Bronchial epithelial cell (primary cell): ENCODE measurements at regions not wholly inside any gene's neighbourhood (a gene's known extent, or its start where the extent isn't known, plus 50 kb on each side); places are given as distances from the start of the nearest gene placed in this dataset.

Experiments used
- DNase-seq: peaks from one replicate; pipeline ENCODE4 v3.0.0-alpha.2; 2010; ENCODE audit warnings: low read depth
- FAIRE-seq: peaks from 2 replicates; lab custom pipeline; 2011; peaks lifted over from hg19 to GRCh38; lab: Jason Lieb, UNC
- H3K27me3 ChIP-seq: 2 replicates; pipeline ENCODE4 v1.5.1; 2011; ENCODE audit warnings: low read length; ENCODE audit not compliant: control insufficient read depth, insufficient read depth
- H3K36me3 ChIP-seq: 2 replicates; pipeline ENCODE4 v1.5.1; 2011; ENCODE audit warnings: low read length; ENCODE audit not compliant: control insufficient read depth, insufficient read depth
- H3K4me3 ChIP-seq: 2 replicates; pipeline ENCODE4 v1.5.1; 2011; ENCODE audit warnings: mild to moderate bottlenecking, low read depth, low read length, control low read depth
- TF ChIP-seq, protein P1 (sequence below): IDR thresholded peaks from 2 replicates; pipeline ENCODE4 v1.5.1; 2011; ENCODE audit warnings: mild to moderate bottlenecking, moderate library complexity, low read length, control low read depth, inconsistent platforms; ENCODE audit not compliant: insufficient read depth, severe bottlenecking

- DNase-seq (no peak), FAIRE-seq (no peak)
- H3K36me3 ChIP-seq = no peaks in the 10 kb centered on the region
Observed at GRCh38 chr4:54167508-54167907, 61.6 kb upstream of the PDGFRA start.

GRCh38 chr4:54169176-54169575, 59.9 kb upstream of the PDGFRA start:
- FAIRE-seq (no peak), DNase-seq (no peak)
- TF ChIP-seq, protein P1, sequence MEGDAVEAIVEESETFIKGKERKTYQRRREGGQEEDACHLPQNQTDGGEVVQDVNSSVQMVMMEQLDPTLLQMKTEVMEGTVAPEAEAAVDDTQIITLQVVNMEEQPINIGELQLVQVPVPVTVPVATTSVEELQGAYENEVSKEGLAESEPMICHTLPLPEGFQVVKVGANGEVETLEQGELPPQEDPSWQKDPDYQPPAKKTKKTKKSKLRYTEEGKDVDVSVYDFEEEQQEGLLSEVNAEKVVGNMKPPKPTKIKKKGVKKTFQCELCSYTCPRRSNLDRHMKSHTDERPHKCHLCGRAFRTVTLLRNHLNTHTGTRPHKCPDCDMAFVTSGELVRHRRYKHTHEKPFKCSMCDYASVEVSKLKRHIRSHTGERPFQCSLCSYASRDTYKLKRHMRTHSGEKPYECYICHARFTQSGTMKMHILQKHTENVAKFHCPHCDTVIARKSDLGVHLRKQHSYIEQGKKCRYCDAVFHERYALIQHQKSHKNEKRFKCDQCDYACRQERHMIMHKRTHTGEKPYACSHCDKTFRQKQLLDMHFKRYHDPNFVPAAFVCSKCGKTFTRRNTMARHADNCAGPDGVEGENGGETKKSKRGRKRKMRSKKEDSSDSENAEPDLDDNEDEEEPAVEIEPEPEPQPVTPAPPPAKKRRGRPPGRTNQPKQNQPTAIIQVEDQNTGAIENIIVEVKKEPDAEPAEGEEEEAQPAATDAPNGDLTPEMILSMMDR = no peak
- Histone ChIP-seq H3K4me3 (no peak overlapping the region), H3K27me3 (no peaks in the 10 kb centered on the region), H3K36me3 (no peaks in the 10 kb centered on the region)

More at GRCh38 chr4:54167508-54167907, 61.6 kb upstream of the PDGFRA start:
- no peak overlapping the region for H3K4me3 ChIP-seq
- TF ChIP-seq, protein P1 = no peak
- no peaks in the 10 kb centered on the region for H3K27me3 ChIP-seq

DNA sequence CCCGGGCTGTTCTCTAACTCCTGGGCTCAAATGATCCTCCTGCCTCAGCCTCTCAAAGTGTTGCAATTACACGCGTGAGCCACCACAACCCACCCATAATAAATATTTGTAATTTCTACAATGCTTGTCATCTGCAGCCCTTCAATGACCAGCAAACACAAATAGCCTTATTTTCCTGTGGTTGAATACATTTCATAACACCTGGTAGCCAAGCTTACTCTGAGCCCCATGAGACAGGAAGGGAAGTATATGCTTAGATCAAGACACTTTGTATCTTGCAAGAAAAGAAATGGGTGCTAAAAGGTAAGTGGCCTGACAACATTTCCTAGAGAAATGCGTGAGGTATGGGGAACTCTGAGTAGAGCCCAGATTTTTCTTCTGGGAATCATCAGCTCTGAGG, 56.9 kb upstream of the PDGFRA start:
- TF ChIP-seq, protein P1 = no peak
- DNase-seq = no peak
- no peak for FAIRE-seq
- H3K36me3 ChIP-seq = no peaks in the 10 kb centered on the region
- H3K27me3 ChIP-seq = no peaks in the 10 kb centered on the region
- H3K4me3 ChIP-seq = no peak overlapping the region

DNA sequence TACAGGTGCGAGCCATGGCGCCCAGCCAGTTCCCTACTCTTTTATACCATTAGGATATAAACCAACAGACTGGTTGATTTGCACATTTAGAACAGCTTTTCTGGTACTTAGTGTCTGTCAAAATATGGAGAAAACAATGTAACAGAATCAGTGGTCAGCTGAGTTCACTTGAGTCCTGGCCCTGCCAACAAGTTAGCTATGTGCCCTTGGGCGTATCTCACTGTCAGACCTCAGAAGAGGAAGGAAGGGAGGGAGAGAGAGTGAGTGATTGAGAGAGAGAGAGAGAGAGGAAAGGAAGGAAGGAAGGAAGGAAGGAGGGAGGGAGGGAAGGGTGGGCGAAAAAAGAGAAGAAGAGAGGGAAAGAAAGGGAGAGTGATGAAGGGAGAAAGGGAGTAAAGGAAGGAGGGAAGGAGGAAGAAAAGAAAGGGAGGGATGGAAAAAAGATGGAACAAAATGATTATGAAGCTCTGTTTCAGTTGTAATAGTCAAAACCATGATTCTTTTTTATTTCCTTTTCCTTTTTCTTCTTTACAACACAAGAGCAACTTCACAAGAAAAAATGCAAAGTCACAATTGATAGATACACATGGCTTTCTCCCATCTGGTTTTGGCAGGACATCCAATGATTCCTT, 55.7 kb upstream of the PDGFRA start:
- H3K27me3 ChIP-seq = no peaks in the 10 kb centered on the region
- DNase-seq (no peak), FAIRE-seq (no peak)
- H3K36me3 ChIP-seq = no peaks in the 10 kb centered on the region
- no peak overlapping the region for H3K4me3 ChIP-seq
- TF ChIP-seq, protein P1 = no peak

GRCh38 chr4:54176202-54176601, 52.9 kb upstream of the PDGFRA start:
- no peak for FAIRE-seq
- Histone ChIP-seq H3K36me3 (no peaks in the 10 kb centered on the region), H3K4me3 (no peak overlapping the region), H3K27me3 (no peaks in the 10 kb centered on the region)
- DNase-seq = no peak
- TF ChIP-seq, protein P1 = no peak
